HG03039 (cell line): ENCODE measurements at regions not wholly inside any gene's neighbourhood (a gene's known extent, or its start where the extent isn't known, plus 50 kb on each side); places are given as distances from the start of the nearest gene placed in this dataset.

Experiments used
- ATAC-seq: cut with Tn5 transposase; IDR thresholded peaks from one replicate; pipeline ENCODE4 v1.9.1; 2021; ENCODE audit warnings: mild to moderate bottlenecking, moderate library complexity; ENCODE audit not compliant: unreplicated experiment

- no peak for ATAC-seq
Measured at GRCh38 chr15:97521381-97522285, 438.9 kb upstream of the ARRDC4 start.

- ATAC-seq = no peak
Measured at GRCh38 chr15:97522347-97522746, 438.2 kb upstream of the ARRDC4 start.

- no peak for ATAC-seq
Measured at GRCh38 chr15:97525809-97526208, 434.7 kb upstream of the ARRDC4 start.

GRCh38 chr15:97528238-97528637 lies 432.3 kb upstream of the ARRDC4 start:
- no peak for ATAC-seq

- ATAC-seq = no peak
Measured at GRCh38 chr15:97545799-97546198, 414.7 kb upstream of the ARRDC4 start.

- ATAC-seq = no peak
Measured at GRCh38 chr15:97547381-97547780, 413.1 kb upstream of the ARRDC4 start.

- no peak for ATAC-seq
Measured at GRCh38 chr15:97561529-97561928, 399.0 kb upstream of the ARRDC4 start.

- no peak for ATAC-seq
Measured at GRCh38 chr15:97563516-97563915, 397.0 kb upstream of the ARRDC4 start.

GRCh38 chr15:97566961-97567360 lies 393.5 kb upstream of the ARRDC4 start:
- ATAC-seq = no peak

GRCh38 chr15:97567411-97567810 lies 393.1 kb upstream of the ARRDC4 start:
- ATAC-seq = no peak

GRCh38 chr15:97576929-97577645 lies 383.4 kb upstream of the ARRDC4 start:
- ATAC-seq = no peak

- no peak for ATAC-seq
Measured at GRCh38 chr15:97585408-97585807, 375.1 kb upstream of the ARRDC4 start.

- ATAC-seq = no peak
Measured at GRCh38 chr15:97592778-97593177, 367.7 kb upstream of the ARRDC4 start.

GRCh38 chr15:97597801-97598200 lies 362.7 kb upstream of the ARRDC4 start:
- no peak for ATAC-seq

- no peak for ATAC-seq
Measured at GRCh38 chr15:97598353-97598798, 362.1 kb upstream of the ARRDC4 start.

GRCh38 chr15:97600190-97600589 lies 360.3 kb upstream of the ARRDC4 start:
- ATAC-seq = no peak

GRCh38 chr15:97604677-97605076 lies 355.8 kb upstream of the ARRDC4 start:
- no peak for ATAC-seq

- no peak for ATAC-seq
Measured at GRCh38 chr15:97615114-97615513, 345.4 kb upstream of the ARRDC4 start.

GRCh38 chr15:97623091-97623661 lies 337.3 kb upstream of the ARRDC4 start:
- no peak for ATAC-seq

GRCh38 chr15:97627634-97628033 lies 332.9 kb upstream of the ARRDC4 start:
- no peak for ATAC-seq

- no peak for ATAC-seq
Measured at GRCh38 chr15:97645758-97646157, 314.7 kb upstream of the ARRDC4 start.

- no peak for ATAC-seq
Measured at GRCh38 chr15:97648728-97649127, 311.8 kb upstream of the ARRDC4 start.
